Keratinocyte (primary cell): ENCODE measurements at regions not wholly inside any gene's neighbourhood (a gene's known extent, or its start where the extent isn't known, plus 50 kb on each side); places are given as distances from the start of the nearest gene placed in this dataset.

Source experiments
- CTCF ChIP-seq, 3 experiments: IDR thresholded peaks in 1 of 3; conservative IDR thresholded peaks in 1 of 3; optimal IDR thresholded peaks in 1 of 3; 2 replicates in 2 of 3; 3 replicates in 1 of 3; pipeline versions ENCODE3 to v1.5.1; 2011; ENCODE audit warnings: low read length in 3 of 3, mild to moderate bottlenecking in 3 of 3, moderate library complexity in 2 of 3, control low read depth in 1 of 3, inconsistent platforms in 1 of 3; ENCODE audit not compliant: insufficient read depth in 2 of 3; ENCODE audit errors: extremely low read depth in 1 of 3
- EZH2 ChIP-seq: IDR thresholded peaks from one replicate; pipeline ENCODE4 v1.6.1; 2012; ENCODE audit warnings: inconsistent platforms, mild to moderate bottlenecking, low read length, moderate library complexity

- TF ChIP-seq CTCF (optimal IDR thresholded peaks at IDR 0.05 in 1 of 3, IDR thresholded peaks at IDR 0.05 in 1 of 3, conservative IDR thresholded peaks at IDR 0.05 in 1 of 3; ENCODE audit: extremely low read depth in 1 of 3, insufficient read depth in 2 of 3, low read length in 3 of 3) (no peak), EZH2 (no peak)
These were observed 395.8 kb upstream of the CCDC54 start for GRCh38 chr3:106981392-106981791.
